GM03348 (cell line): ENCODE measurements at regions not wholly inside any gene's neighbourhood (a gene's known extent, or its start where the extent isn't known, plus 50 kb on each side); places are given as distances from the start of the nearest gene placed in this dataset.
A peak's percentile ranks its signal among the peaks of the same experiment; 100 is the strongest.
"Not testable (repeated sequence)": the region's sequence is repeated elsewhere in the genome, so short reads cannot be mapped to it uniquely, and the experiment has no call there.

Experiments used
- DNase-seq: peaks from one replicate; pipeline ENCODE4 v3.0.0; 2012; ENCODE audit warnings: low spot score

- peak; percentile 36 for DNase-seq
These were observed 72.0 kb upstream of the DHRSX start for GRCh38 chrX:2572740-2573139.

DNA sequence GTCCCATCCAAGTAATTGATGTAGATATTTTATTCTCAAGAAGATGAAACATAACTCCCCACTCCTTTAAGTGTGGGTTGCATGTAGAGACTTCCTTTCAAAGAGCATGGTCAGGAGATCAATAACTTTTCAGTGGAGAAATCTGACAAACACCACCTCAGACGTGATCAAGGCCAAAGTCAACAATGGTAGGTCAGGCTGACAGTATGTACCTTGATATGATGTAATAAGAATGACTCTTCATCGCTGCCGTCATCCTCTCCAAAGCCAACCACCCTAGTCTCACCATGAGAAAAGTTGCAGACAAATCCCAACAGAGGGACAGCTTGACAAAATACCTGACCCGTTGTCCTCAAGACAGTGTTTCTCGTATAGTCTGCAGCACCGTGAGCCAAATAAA, 67.3 kb upstream of the DHRSX start:
- DNase-seq = no peak

- DNase-seq = no peak
These were observed 65.3 kb upstream of the DHRSX start for GRCh38 chrX:2566055-2566454.

DNA sequence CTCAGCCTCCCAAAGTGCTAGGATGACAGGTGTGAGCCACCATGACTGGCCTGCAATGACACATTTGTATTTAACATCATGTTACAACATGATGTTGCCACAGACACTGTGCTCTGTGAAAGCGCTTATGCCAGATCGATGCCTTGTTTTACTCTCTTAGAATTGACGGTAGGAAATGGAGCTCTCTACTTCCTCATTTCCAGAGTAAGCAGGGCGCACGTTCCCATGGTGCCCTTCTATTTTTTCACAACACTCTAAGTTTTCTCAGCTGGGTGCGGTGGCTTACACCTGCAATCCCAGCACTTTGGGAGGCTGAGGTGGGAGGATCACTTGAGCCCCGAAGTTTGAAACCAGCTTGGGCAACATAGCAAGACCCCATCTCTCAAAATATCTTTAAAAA, 60.7 kb upstream of the DHRSX start:
- no peak for DNase-seq

DNA sequence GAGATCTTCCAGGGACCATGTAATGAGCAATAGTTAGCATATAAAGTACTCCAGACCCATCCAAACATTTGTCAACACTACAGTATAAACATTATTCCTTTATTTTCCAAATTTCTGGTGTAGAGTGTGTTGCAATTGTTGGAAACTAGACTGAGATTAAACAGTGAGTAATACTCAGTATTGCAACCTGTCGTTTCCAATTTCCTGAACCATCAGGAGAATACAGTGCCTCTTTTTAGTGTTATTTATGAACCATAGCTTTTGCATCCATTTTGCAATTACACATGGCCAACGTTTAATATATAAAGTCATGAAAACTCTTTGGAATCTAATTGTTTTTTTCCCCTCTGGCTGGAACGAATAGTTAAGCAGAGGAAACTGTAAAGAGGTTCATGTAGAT, 58.3 kb upstream of the DHRSX start:
- peak; percentile 54 for DNase-seq

- DNase-seq = no peak
These were observed 54.1 kb upstream of the DHRSX start for GRCh38 chrX:2554891-2555290.

GRCh38 chrX:2554066-2554465, 53.3 kb upstream of the DHRSX start:
- not testable (repeated sequence) for DNase-seq

- peak; percentile 81 for DNase-seq
These were observed 51.9 kb upstream of the DHRSX start for GRCh38 chrX:2552621-2553201.

DNA sequence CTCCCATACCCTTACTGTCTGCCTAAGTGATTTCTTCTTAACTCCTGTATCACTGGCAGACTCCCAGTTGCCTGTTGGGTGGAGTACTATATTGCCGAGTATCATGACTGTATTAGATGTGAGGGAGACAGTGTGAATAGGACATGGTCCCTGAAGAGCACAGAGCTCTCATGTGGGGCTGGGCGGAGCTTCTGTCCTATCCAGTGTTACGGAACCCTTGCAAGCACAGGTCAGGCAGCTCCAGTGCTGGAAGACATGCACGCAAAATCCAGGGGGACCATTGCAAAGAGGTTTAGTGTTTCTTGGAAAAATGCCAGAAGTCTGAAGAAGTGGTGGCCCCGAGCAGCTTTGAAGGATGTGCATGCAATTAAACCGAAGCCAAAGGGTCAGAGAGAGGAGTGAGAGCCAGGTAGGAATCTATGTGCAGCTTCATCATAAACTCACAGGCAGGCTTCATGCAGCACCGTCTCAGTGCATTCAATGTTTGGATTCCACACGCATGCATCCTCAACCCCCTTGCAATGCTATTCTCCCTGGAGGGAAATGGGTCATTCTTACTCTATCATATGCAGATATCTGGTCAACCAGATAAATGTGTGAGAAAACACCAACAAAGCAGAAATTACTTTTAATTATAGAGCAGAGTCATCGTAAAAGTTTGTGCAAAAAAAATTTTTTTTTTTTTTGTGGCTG, 49.7 kb upstream of the DHRSX start:
- DNase-seq = no peak
